ENCODE measurements at regions not wholly inside any gene's neighbourhood (a gene's known extent, or its start where the extent isn't known, plus 50 kb on each side); places are given as distances from the start of the nearest gene placed in this dataset.

DNA sequence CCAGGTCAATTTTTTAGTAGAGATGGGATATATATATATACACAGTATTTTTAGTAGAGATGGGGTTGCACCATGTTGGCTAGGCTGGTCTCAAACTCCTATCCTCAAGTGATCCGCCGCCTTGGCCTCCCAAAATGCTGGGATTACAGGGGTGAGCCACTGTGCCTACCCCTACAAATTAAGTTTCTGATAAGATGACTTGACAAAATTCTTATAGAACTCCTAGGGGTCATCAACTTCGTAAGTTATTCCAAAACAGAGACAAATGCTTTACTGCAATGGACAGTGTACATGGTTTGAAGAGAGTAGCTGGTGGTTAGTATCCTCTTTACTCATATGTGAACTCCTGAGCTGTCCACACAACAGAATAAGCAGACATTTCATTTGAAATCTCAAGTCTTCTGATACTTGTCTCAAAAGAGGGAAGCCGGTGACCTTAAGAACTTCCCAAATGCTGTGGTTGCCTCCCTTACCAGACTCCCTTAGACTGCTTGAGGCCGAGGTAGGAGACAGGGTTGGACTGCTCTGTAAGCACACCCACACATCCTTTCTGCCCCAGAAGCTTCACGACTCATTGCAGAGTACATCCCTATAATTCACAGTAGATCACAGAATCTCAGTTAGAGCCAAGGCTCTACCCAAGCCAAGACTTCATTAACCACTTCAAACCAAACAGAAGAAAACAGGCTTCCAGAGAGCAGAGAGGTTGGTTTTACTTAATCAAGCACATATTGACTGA, 244.1 kb upstream of the IRF2BP2 start:
- no peak for TF ChIP-seq EZH2 (IDR thresholded peaks at IDR 0.05; ENCODE audit: low read length)
- TF ChIP-seq, protein P1, sequence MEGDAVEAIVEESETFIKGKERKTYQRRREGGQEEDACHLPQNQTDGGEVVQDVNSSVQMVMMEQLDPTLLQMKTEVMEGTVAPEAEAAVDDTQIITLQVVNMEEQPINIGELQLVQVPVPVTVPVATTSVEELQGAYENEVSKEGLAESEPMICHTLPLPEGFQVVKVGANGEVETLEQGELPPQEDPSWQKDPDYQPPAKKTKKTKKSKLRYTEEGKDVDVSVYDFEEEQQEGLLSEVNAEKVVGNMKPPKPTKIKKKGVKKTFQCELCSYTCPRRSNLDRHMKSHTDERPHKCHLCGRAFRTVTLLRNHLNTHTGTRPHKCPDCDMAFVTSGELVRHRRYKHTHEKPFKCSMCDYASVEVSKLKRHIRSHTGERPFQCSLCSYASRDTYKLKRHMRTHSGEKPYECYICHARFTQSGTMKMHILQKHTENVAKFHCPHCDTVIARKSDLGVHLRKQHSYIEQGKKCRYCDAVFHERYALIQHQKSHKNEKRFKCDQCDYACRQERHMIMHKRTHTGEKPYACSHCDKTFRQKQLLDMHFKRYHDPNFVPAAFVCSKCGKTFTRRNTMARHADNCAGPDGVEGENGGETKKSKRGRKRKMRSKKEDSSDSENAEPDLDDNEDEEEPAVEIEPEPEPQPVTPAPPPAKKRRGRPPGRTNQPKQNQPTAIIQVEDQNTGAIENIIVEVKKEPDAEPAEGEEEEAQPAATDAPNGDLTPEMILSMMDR (optimal IDR thresholded peaks at IDR 0.05 in 1 of 3, IDR thresholded peaks at IDR 0.05 in 1 of 3, conservative IDR thresholded peaks at IDR 0.05 in 1 of 3; ENCODE audit: extremely low read depth in 1 of 3, insufficient read depth in 2 of 3, low read length in 3 of 3), result no peak
- Histone ChIP-seq H2AFZ (ENCODE audit: control insufficient read depth, low read length) (no peak overlapping the region), H3K9ac (ENCODE audit: control insufficient read depth, extremely low read depth, insufficient read depth, low read length) (no peak overlapping the region), H3K4me2 (ENCODE audit: control insufficient read depth, extremely low read depth, insufficient read depth, low read depth, low read length) (no peak overlapping the region), H4K20me1 (ENCODE audit: control insufficient read depth, extremely low read depth, insufficient read depth, low read length) (no peaks in the 10 kb centered on the region), H3K27me3 (ENCODE audit: control insufficient read depth, extremely low read depth, insufficient read depth, low read length) (no peaks in the 10 kb centered on the region), H3K9me1 (ENCODE audit: control insufficient read depth, extremely low read depth, insufficient read depth, low read length) (no peaks in the 10 kb centered on the region), H3K27ac (ENCODE audit: control insufficient read depth, insufficient read depth, low read length) (no peak overlapping the region), H3K4me3 (ENCODE audit: control insufficient read depth in 2 of 3, extremely low read depth in 1 of 3, insufficient read depth in 2 of 3, low read depth in 1 of 3, low read length in 3 of 3) (no peak overlapping the region), H3K79me2 (ENCODE audit: control insufficient read depth, insufficient read depth, low read length) (no peaks in the 10 kb centered on the region), H3K36me3 (ENCODE audit: control insufficient read depth in 2 of 2, extremely low read depth in 1 of 2, insufficient read depth in 2 of 2, low read length in 2 of 2) (no peaks in the 10 kb centered on the region), H3K9me3 (ENCODE audit: control insufficient read depth, low read depth, low read length) (no peaks in the 10 kb centered on the region), H3K4me1 (ENCODE audit: control insufficient read depth, extremely low read depth, insufficient read depth, low read length) (peaks cover 26% of the 10 kb centered on the region)
- DNase-seq (ENCODE audit: low read depth, low spot score), result no peak
- dilution Hi-C loops (cut with MboI; ENCODE audit: extremely low pct_ligation_motif_present, low sequenced_read_pairs), result no loop called here
- no peak for FAIRE-seq

DNA sequence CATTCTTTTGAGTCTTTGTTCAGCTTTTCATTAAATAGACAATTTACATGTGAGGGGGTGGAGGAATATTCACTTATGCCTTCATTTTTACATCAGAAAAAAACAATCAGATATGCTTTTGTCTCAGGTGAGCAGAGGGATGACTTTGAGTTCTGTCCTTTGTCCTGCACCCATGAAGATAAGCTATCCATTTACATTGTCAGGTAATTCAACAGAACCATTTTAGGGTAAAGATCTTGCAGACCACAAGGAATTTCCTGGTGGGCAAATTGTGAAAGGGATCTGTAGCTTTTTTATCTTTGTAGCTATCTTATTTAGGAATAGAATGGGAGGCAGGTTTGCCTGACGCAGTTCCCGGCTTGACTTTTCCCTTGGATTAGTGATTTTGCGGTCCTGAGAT, 242.7 kb upstream of the IRF2BP2 start:
- H3K36me3 ChIP-seq (ENCODE audit: control insufficient read depth in 2 of 2, extremely low read depth in 1 of 2, insufficient read depth in 2 of 2, low read length in 2 of 2), result no peaks in the 10 kb centered on the region
- no peak overlapping the region for H3K4me3 ChIP-seq (ENCODE audit: control insufficient read depth in 2 of 3, extremely low read depth in 1 of 3, insufficient read depth in 2 of 3, low read depth in 1 of 3, low read length in 3 of 3)
- TF ChIP-seq, protein P1 (optimal IDR thresholded peaks at IDR 0.05 in 1 of 3, IDR thresholded peaks at IDR 0.05 in 1 of 3, conservative IDR thresholded peaks at IDR 0.05 in 1 of 3; ENCODE audit: extremely low read depth in 1 of 3, insufficient read depth in 2 of 3, low read length in 3 of 3), result no peak
- no peak for TF ChIP-seq EZH2 (IDR thresholded peaks at IDR 0.05; ENCODE audit: low read length)
- no peak overlapping the region for H3K27ac ChIP-seq (ENCODE audit: control insufficient read depth, insufficient read depth, low read length)
- no peaks in the 10 kb centered on the region for H3K9me1 ChIP-seq (ENCODE audit: control insufficient read depth, extremely low read depth, insufficient read depth, low read length)
- FAIRE-seq (no peak), DNase-seq (ENCODE audit: low read depth, low spot score) (no peak)
- no peak overlapping the region for H3K4me2 ChIP-seq (ENCODE audit: control insufficient read depth, extremely low read depth, insufficient read depth, low read depth, low read length)
- no peak overlapping the region for H2AFZ ChIP-seq (ENCODE audit: control insufficient read depth, low read length)
- no peak overlapping the region for H3K9ac ChIP-seq (ENCODE audit: control insufficient read depth, extremely low read depth, insufficient read depth, low read length)
- H3K27me3 ChIP-seq (ENCODE audit: control insufficient read depth, extremely low read depth, insufficient read depth, low read length), result no peaks in the 10 kb centered on the region
- dilution Hi-C loops (cut with MboI; ENCODE audit: extremely low pct_ligation_motif_present, low sequenced_read_pairs), result no loop called here
- peaks cover 19% of the 10 kb centered on the region for H3K4me1 ChIP-seq (ENCODE audit: control insufficient read depth, extremely low read depth, insufficient read depth, low read length)
- no peaks in the 10 kb centered on the region for H3K9me3 ChIP-seq (ENCODE audit: control insufficient read depth, low read depth, low read length)
- H4K20me1 ChIP-seq (ENCODE audit: control insufficient read depth, extremely low read depth, insufficient read depth, low read length), result no peaks in the 10 kb centered on the region
- no peaks in the 10 kb centered on the region for H3K79me2 ChIP-seq (ENCODE audit: control insufficient read depth, insufficient read depth, low read length)
